GM13976 (cell line): ENCODE measurements at regions not wholly inside any gene's neighbourhood (a gene's known extent, or its start where the extent isn't known, plus 50 kb on each side); places are given as distances from the start of the nearest gene placed in this dataset.

ENCODE experiments used
- DNase-seq: peaks from one replicate; pipeline ENCODE4 v3.0.0; 2012; ENCODE audit warnings: low spot score
- CTCF ChIP-seq: IDR thresholded peaks from 2 replicates; pipeline ENCODE4 v1.5.1; 2012; ENCODE audit warnings: borderline replicate concordance, mild to moderate bottlenecking; ENCODE audit not compliant: insufficient read depth; ENCODE audit errors: extremely low read depth, missing control alignments, control extremely low read depth
- in situ Hi-C: fragments of 300-500 bp; cut with MboI; formaldehyde crosslinking; loops from one replicate; pipeline ENCODE4 v1.12.0; 2022; ENCODE audit warnings: low sequenced_read_pairs, mixed read lengths, inconsistent platforms; ENCODE audit not compliant: unreplicated experiment

DNA sequence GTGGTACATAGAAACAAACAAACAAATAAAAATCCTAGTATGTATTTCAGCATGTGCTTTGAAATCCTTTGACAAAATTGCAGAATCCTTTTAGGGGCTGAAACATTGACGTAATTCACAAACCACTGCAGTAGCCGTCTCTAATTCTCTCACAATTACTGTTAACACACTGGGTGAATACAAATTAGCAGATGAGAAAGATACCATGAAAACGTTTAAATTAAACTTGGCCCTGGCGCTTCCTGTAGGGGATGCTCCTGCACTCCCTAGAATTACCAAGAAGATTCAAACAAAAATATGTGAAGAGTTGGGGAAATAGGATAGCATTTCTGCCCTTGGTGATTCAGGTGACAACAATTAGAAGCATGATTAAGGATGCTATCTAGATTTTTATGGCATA, 772.5 kb upstream of the PRKX start:
- in situ Hi-C loops: no loop called here
- DNase-seq: no peak
- no peak for TF ChIP-seq CTCF

DNA sequence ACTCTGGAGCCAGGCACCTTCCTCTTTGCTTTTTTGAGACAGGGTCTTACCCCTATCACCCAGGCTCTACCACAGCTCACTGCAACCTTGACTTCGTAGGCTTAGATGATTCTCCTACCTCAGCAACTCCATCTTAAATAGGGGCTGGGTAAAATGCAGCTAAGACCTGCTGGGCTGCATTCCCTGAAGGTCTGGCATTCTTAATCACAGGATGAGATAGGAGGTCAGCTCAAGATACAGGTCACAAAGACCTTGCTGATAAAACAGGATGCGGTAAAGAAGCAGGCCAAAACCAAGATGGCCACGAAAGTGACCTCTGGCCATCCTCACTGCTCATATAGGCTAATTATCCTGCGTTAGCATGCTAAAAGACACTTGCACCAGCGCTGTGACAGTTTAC, 770.8 kb upstream of the PRKX start:
- no peak for TF ChIP-seq CTCF
- in situ Hi-C loops: no loop called here
- no peak for DNase-seq

DNA sequence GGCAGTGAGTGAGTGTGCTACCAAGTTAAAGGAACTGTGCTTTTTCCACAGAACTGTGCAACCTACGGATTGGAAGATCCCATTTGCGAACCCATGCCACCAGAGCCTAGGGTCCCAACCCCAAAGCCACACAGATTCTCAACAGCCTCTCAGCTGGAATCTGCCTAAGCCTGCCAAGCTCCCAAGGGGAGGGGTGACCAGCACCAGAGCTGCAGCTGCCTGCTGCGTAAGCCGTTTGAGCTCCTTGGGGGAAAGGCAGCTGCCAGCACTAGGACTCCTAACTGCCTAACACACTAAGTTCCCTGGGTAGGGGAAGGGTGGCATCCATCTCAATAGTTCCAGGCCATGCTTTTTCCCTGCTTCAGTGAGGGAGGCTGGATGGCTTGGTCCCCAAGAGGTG, 738.1 kb upstream of the PRKX start:
- DNase-seq: no peak
- in situ Hi-C loops: no loop called here
- no peak for TF ChIP-seq CTCF

GRCh38 chrX:4450177-4450576, 736.7 kb upstream of the PRKX start:
- DNase-seq: no peak
- no peak for TF ChIP-seq CTCF
- in situ Hi-C loops: no loop called here

DNA sequence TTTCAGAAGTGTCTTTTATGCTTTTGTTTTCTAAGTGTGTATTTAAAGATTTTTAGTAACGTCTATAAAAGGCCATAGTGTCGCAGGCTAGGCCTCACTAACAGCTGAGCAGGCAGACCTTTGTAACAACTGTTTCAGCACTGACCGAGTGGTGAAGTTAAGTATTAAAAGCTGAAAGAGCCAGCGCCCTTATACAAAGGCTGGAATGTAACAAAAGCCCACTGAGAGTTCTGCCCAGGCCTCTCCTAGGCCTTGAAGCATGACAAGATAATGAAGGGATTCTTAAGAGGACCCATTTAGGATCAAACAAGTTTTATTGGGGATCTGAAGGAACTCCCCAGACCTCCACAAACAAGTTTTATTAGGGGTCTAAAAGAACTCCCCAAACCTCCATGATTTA, 722.5 kb upstream of the PRKX start:
- in situ Hi-C loops: no loop called here
- DNase-seq: no peak
- TF ChIP-seq CTCF: no peak

DNA sequence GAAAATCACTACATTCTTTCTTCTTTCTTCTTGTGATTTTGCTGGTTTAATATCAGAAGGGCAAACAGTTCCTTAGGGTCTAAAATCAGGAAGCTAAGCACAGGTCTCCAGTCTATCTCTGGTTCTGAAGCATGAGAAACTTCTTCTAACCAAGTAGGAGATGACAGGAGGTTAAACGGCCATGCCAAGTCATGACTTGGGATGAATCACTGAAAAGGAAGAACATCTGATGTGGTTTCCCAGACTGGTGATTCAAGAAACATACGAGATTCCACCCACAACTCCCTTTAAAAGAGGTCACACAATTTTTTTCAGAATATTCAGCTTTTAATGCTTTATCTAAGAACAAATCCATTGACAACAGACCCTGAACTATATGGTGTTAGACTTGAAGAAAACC, 684.0 kb upstream of the PRKX start:
- in situ Hi-C loops: no loop called here
- no peak for TF ChIP-seq CTCF
- DNase-seq: no peak

DNA sequence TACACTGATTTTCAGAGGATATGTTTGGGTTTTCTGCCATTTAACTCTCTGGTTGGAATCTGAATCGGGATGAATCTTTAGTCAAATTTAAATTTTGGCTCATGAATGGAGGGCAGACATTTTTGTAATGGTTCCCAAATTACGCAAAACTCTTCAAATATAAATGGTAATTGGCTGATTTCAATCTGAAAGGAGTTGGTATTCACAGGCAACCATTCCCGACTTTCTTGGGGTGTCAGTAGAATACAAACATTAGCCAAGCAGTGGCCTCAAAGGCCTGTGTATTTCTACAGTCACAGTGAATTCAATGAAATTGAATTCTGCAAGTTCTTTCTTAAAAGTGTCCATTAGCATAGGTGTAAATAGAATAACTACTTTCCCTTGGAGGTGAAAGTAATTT, 668.8 kb upstream of the PRKX start:
- TF ChIP-seq CTCF: no peak
- in situ Hi-C loops: no loop called here
- DNase-seq: no peak
